HG02763 (cell line): ENCODE measurements at regions not wholly inside any gene's neighbourhood (a gene's known extent, or its start where the extent isn't known, plus 50 kb on each side); places are given as distances from the start of the nearest gene placed in this dataset.
"Not testable (repeated sequence)": the region's sequence is repeated elsewhere in the genome, so short reads cannot be mapped to it uniquely, and the experiment has no call there.

Experiments
- ATAC-seq: cut with Tn5 transposase; IDR thresholded peaks from one replicate; pipeline ENCODE4 v1.9.1; 2021; ENCODE audit warnings: mild to moderate bottlenecking, moderate library complexity; ENCODE audit not compliant: unreplicated experiment

- ATAC-seq: no peak
These were observed 442.3 kb upstream of the CHRM3 start for GRCh38 chr1:238944028-238944427.

GRCh38 chr1:238927899-238928298 lies 458.5 kb upstream of the CHRM3 start:
- ATAC-seq: no peak

GRCh38 chr1:238916828-238917227 lies 469.5 kb upstream of the CHRM3 start:
- ATAC-seq: no peak

GRCh38 chr1:238914346-238914745 lies 472.0 kb upstream of the CHRM3 start:
- ATAC-seq: no peak

GRCh38 chr1:238913210-238913609 lies 473.2 kb upstream of the CHRM3 start:
- ATAC-seq: no peak

- no peak for ATAC-seq
These were observed 474.2 kb upstream of the CHRM3 start for GRCh38 chr1:238912148-238912547.

- not testable (repeated sequence) for ATAC-seq
These were observed 483.6 kb upstream of the CHRM3 start for GRCh38 chr1:238902752-238903151.

GRCh38 chr1:238900334-238900865 lies 486.0 kb upstream of the CHRM3 start:
- no peak for ATAC-seq

- ATAC-seq: no peak
These were observed 487.5 kb upstream of the CHRM3 start for GRCh38 chr1:238898856-238899255.

- no peak for ATAC-seq
These were observed 490.5 kb upstream of the CHRM3 start for GRCh38 chr1:238895911-238896310.

- no peak for ATAC-seq
These were observed 493.8 kb upstream of the CHRM3 start for GRCh38 chr1:238892612-238893011.

GRCh38 chr1:238861342-238862066 lies 524.9 kb upstream of the CHRM3 start:
- ATAC-seq: no peak

GRCh38 chr1:238833919-238834318 lies 552.4 kb upstream of the CHRM3 start:
- no peak for ATAC-seq

GRCh38 chr1:238832106-238832505 lies 554.3 kb upstream of the CHRM3 start:
- ATAC-seq: no peak

- ATAC-seq: no peak
These were observed 556.2 kb upstream of the CHRM3 start for GRCh38 chr1:238830036-238830611.

- ATAC-seq: no peak
These were observed 559.5 kb upstream of the CHRM3 start for GRCh38 chr1:238826891-238827290.

- ATAC-seq: no peak
These were observed 563.0 kb upstream of the CHRM3 start for GRCh38 chr1:238823416-238823815.

GRCh38 chr1:238811211-238811879 lies 575.0 kb upstream of the CHRM3 start:
- no peak for ATAC-seq

GRCh38 chr1:238790882-238791281 lies 595.5 kb upstream of the CHRM3 start:
- ATAC-seq: no peak

- ATAC-seq: no peak
These were observed 596.3 kb upstream of the CHRM3 start for GRCh38 chr1:238789916-238790667.

GRCh38 chr1:238787471-238787870 lies 598.9 kb upstream of the CHRM3 start:
- ATAC-seq: no peak
